GM12891 (cell line): ENCODE measurements at regions not wholly inside any gene's neighbourhood (a gene's known extent, or its start where the extent isn't known, plus 50 kb on each side); places are given as distances from the start of the nearest gene placed in this dataset.

Experiments
- POLR2A ChIP-seq: IDR thresholded peaks from 2 replicates; pipeline ENCODE4 v1.6.1; 2011; ENCODE audit warnings: low read depth, low read length, control low read depth
- POLR2AphosphoS5 ChIP-seq: IDR thresholded peaks from 2 replicates; pipeline ENCODE4 v1.6.1; 2011; ENCODE audit warnings: low read depth, low read length, control low read depth
- SPI1 ChIP-seq: IDR thresholded peaks from 2 replicates; pipeline ENCODE4 v1.6.1; 2011; ENCODE audit warnings: low read depth, low read length, control low read depth
- TAF1 ChIP-seq: IDR thresholded peaks from 2 replicates; pipeline ENCODE4 v1.6.1; 2011; ENCODE audit warnings: low read depth, low read length, control low read depth

DNA sequence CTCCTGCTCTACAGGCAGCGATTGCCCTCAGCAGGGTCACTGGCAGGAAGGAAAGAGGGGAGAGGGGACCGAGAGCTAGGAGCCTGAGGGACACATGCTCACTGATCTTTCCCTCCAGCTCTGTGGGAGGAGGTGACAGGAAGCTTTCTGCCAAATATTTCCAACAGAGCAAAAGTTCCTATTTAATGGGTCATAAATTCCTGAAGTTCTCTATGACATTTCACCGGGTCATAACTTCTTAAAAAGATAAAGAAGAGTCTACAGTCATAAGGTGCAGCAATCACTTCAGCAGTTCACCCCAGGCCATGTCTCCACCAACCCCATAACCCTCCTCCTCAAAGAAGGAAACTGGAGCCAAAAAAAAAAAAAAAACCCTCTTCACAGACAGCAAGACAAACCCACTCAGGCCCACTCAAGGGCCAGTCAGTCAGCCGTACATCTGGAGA, 481.1 kb downstream of the NR2F1-AS1 start:
- TF ChIP-seq POLR2A (no peak), POLR2AphosphoS5 (no peak), TAF1 (no peak), SPI1 (no peak)
